ENCODE measurements at regions not wholly inside any gene's neighbourhood (a gene's known extent, or its start where the extent isn't known, plus 50 kb on each side); places are given as distances from the start of the nearest gene placed in this dataset.

DNA sequence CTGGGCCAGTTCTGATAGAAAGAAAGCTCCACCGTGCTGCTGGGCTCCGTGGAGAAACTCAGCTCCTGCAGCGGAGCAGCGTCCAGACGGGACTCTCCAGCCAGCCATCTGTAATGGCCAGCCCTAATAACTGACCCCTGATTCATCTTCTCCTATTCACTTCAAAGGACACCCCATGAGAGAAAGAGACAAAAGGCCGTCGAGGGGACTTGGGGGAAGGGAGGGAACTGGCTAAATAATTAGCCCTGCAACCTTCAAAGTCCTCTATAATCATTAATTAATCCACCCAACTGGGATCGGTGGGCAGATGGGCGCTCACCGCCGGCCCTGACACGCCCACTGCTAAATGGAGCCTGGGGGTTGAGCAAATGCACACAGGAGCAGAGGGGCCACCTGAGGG is 512.4 kb downstream of the CD83 start:
- intact Hi-C loops (cut with DNase I) = no loop called here
- WGBS, 3 donors = 71 to 77% (median 76%) methylated on average over 12 of the region's 12 CpGs
- Histone ChIP-seq H3K4me1 (ENCODE audit: insufficient read depth) (no peaks in the 10 kb centered on the region), H3K9me3 (no peaks in the 10 kb centered on the region), H3K27ac (no peak overlapping the region), H3K27me3 (no peaks in the 10 kb centered on the region), H3K4me3 (no peak overlapping the region), H3K36me3 (no peaks in the 10 kb centered on the region)
- no peak for DNase-seq
- TF ChIP-seq, protein P1, sequence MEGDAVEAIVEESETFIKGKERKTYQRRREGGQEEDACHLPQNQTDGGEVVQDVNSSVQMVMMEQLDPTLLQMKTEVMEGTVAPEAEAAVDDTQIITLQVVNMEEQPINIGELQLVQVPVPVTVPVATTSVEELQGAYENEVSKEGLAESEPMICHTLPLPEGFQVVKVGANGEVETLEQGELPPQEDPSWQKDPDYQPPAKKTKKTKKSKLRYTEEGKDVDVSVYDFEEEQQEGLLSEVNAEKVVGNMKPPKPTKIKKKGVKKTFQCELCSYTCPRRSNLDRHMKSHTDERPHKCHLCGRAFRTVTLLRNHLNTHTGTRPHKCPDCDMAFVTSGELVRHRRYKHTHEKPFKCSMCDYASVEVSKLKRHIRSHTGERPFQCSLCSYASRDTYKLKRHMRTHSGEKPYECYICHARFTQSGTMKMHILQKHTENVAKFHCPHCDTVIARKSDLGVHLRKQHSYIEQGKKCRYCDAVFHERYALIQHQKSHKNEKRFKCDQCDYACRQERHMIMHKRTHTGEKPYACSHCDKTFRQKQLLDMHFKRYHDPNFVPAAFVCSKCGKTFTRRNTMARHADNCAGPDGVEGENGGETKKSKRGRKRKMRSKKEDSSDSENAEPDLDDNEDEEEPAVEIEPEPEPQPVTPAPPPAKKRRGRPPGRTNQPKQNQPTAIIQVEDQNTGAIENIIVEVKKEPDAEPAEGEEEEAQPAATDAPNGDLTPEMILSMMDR (IDR thresholded peaks at IDR 0.05) = no peak
- TF ChIP-seq POLR2A (IDR thresholded peaks at IDR 0.05) = no peak
- TF ChIP-seq EP300 (IDR thresholded peaks at IDR 0.05) = no peak

DNA sequence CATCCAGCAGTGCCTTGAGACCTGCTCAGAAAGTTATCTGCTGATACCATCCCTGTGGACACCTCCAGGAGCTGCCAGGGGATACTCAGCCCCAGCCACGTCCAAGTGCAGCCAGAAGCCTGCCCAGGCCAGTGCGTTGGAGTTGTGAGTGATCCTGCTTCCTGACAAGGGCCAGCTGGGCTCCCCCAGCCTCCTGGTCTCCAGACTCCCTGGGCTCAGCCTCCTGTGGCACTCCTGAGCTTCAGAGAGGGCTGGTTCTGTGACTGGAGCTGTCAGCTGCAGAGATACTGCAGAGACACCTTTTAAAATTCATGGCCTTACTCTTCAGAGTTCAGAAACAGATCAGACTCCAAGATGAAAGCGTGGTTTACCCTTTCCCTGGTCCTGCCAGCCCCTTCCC is 515.9 kb downstream of the CD83 start:
- 64 to 72% (median 64%) methylated on average over 3 of the region's 3 CpGs for WGBS, 3 donors

DNA sequence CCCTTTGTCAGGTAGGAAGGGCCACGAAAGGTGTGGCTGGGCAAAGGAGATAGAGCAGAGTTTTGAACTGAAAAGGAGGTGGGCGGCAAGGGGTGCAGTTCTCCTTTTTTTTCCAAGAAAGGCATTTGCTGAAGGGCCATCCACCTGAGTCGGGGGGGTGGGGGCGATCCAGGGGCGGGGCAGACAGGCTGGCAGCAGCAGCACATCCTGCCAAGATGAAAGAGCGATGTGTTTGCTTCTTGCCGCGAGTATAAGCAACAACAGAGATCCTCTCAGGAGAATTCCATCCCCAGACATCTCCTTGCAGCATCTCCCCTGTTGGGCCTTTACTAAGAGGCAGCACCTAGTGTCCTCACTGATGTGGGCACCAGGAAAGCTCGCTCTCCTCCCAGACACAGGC is 516.5 kb downstream of the CD83 start:
- Histone ChIP-seq H3K4me1 (ENCODE audit: insufficient read depth) (peaks cover 3% of the 10 kb centered on the region), H3K36me3 (no peaks in the 10 kb centered on the region), H3K9me3 (no peaks in the 10 kb centered on the region), H3K4me3 (no peak overlapping the region), H3K27ac (no peak overlapping the region), H3K27me3 (no peaks in the 10 kb centered on the region)
- no peak for TF ChIP-seq EP300 (IDR thresholded peaks at IDR 0.05)
- TF ChIP-seq, protein P1 (IDR thresholded peaks at IDR 0.05) = no peak
- TF ChIP-seq POLR2A (IDR thresholded peaks at IDR 0.05) = no peak
- intact Hi-C loops (cut with DNase I) = no loop called here
- WGBS, 3 donors = 87 to 92% (median 92%) methylated on average over 9 of the region's 9 CpGs
- no peak for DNase-seq

More for the DNA sequence above, 515.9 kb downstream of the CD83 start:
- no peaks in the 10 kb centered on the region for H3K9me3 ChIP-seq
- DNase-seq = no peak
- no peak overlapping the region for H3K4me3 ChIP-seq
- no peak for TF ChIP-seq EP300 (IDR thresholded peaks at IDR 0.05)
- TF ChIP-seq, protein P1 (IDR thresholded peaks at IDR 0.05) = no peak
- no peaks in the 10 kb centered on the region for H3K4me1 ChIP-seq (ENCODE audit: insufficient read depth)
- intact Hi-C loops (cut with DNase I) = no loop called here
- no peaks in the 10 kb centered on the region for H3K36me3 ChIP-seq
- H3K27me3 ChIP-seq = no peaks in the 10 kb centered on the region
- H3K27ac ChIP-seq = no peak overlapping the region

DNA sequence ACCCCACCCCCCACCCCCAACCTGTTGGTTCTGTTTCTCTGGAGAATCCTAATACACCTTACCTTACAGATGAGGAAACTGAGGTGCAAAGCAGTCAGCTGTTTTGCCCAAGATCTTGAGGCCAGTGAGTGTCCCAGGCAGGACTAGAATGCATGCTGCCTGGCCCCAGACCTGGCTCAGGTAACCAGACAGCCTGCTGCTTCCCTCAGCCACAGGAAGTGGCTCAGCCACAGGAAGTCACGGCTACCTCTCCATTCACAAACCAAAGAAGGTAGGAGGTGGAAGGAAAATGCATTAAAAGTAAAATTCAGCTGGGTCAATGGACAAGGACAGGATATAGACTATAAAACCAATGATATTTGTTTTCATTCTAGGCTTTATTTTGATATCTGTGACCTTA is 517.6 kb downstream of the CD83 start:
- no peak for DNase-seq
- Histone ChIP-seq H3K27me3 (no peaks in the 10 kb centered on the region), H3K36me3 (no peaks in the 10 kb centered on the region), H3K4me1 (ENCODE audit: insufficient read depth) (peaks cover 3% of the 10 kb centered on the region), H3K9me3 (no peaks in the 10 kb centered on the region), H3K27ac (no peak overlapping the region), H3K4me3 (no peak overlapping the region)
- intact Hi-C loops (cut with DNase I) = no loop called here
- WGBS, 3 donors = 0 to 2% (median 0%) methylated on average over 1 of the region's 1 CpG
- TF ChIP-seq POLR2A (IDR thresholded peaks at IDR 0.05) = no peak
- no peak for TF ChIP-seq EP300 (IDR thresholded peaks at IDR 0.05)
- TF ChIP-seq, protein P1 (IDR thresholded peaks at IDR 0.05) = no peak
